KBM-7 (cell line): ENCODE measurements at regions not wholly inside any gene's neighbourhood (a gene's known extent, or its start where the extent isn't known, plus 50 kb on each side); places are given as distances from the start of the nearest gene placed in this dataset.
"Not testable (repeated sequence)": the region's sequence is repeated elsewhere in the genome, so short reads cannot be mapped to it uniquely, and the experiment has no call there.

ENCODE experiments used
- DNase-seq: peaks from one replicate; pipeline ENCODE4 v3.0.0-alpha.2; 2015
- in situ Hi-C: fragments of 300-500 bp; cut with MboI; formaldehyde crosslinking; loops from 2 replicates; pipeline ENCODE4 v1.14.3; 2020; ENCODE audit warnings: low sequenced_read_pairs, low pct_unique_long_range_greater_than_20kb, mixed read lengths

DNA sequence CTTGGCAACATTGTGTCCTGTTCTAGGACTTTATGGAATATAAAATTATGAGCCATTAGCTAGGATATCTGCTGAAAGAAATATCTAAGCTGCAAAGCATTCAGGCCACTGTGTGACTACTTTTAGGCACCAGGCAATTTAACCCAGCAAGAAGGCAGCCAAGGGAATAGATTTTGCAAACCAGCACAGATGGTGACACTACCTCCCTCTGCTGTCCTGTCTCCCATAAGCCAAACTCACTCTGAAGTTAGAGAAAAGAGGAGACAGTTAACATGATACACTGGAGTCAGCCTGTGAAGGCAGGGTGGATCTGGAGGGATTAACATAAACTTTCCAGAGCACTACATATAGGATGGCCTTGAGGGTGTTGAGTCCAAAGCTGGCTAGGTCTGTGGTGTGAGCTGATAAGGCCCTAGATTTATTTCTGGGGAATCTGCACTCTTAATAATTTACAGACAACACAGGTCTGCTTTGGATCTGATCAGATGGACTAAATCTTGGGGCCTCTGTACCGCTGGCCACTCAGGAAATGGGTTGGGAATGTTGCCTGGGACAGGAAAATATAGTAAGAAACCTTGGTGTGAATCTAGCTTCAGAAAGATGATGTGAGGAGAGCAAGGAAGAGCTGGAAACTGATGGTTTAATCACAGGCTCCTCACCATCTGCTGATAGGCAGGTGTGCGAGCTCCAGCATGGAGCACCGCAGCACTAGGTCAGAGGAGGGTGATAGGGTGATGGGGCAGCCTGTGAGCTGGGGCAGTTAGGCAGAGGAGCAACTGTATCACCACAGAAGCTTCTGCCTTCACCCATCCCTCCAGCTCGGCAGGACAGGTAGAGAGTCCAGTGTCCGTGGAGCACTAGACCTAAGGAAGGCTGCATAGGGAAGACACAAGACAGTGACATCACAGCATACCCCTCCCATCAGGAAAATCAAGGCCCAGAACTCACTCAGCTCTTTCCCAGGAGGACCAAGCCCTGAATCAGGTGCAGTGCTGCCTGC lies 229.9 kb upstream of the PRSS1 start:
- DNase-seq = no peak
- in situ Hi-C loops = no loop called here

DNA sequence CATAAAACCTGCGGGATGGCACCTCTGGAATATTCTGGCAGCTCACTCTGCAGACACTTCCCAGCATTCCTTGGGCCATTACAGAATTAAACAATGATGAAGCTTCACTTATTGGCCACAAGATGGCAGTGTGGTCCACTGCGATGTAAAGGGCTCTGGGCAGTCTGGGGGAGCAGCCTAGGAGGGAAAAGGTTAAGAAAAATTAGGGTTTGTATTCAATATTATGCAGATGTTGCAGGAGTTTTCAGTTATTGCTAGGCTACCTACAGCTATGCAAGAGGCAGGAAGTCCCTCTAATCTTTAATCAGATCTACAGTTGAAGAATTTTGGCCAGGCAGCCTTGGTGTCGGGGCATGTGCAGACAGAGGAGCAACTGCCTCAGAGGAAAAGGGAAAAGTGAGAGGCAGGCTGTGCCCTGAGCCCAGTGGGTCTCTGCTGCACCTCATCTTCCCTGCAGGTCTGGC lies 233.2 kb upstream of the PRSS1 start:
- in situ Hi-C loops = no loop called here
- DNase-seq = peak; percentile 50

DNA sequence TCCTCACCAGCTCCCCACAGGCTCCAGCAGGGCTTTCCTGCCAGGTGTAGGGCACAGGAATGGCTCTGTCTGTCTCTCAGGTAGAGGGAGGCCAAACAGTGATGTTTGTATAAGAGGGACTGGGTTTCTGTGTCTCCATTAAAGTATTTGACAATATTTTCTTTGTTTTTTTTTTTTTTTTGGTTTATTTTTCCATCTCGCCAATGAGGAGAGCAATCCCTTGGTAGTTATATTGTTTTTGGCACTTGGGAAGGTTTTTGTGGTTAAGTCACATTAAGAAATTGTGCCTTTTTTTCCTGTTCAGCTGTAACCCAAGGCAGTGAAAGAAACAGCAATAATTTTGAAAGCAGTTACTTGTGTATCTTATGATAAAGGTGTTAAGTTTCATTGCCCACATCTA lies 234.6 kb upstream of the PRSS1 start:
- in situ Hi-C loops, DNase-seq: not testable (repeated sequence)

DNA sequence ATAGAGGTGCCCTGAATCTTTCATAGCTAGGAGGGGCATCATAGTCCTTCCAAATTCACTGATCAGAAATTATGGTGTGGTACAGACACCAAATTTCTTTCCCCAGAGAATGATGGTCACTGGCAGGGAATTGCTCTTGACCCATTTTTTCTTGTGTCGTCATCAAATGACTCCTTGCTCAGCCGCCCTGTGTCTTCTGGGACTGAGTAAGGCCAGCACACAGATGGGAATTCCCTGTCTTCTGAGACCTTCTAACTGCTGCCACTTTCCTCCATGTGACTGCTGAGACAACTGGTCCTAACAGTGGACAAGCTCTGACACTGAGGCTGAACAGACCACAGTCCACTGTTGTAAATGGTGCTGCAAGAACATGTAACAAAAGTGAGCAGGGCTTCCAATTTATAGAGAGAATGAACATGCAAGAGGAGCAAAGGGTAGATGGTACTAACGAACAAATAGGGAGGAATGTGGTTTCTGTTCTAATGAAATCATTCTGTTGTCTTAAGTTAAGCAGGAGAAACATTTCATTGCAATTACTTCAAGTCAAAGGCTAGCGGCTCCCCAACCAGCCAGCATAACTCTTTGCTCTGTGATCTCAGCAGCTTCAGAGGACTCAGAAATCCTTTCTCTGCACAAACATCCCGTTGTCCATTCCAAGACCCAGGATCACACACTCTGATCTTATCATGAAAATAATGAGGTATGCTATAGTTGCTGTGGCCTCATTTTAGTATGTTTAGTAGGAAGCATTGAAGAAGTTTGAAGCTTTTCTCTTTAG lies 235.9 kb upstream of the PRSS1 start:
- in situ Hi-C loops = no loop called here
- DNase-seq = no peak

DNA sequence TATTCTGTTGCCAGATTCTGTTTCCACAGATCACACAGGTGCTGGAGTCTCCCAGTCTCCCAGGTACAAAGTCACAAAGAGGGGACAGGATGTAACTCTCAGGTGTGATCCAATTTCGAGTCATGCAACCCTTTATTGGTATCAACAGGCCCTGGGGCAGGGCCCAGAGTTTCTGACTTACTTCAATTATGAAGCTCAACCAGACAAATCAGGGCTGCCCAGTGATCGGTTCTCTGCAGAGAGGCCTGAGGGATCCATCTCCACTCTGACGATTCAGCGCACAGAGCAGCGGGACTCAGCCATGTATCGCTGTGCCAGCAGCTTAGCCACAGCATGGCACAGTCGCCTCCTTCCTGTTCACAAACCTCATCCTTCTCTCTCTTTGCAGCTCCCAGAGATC lies 237.5 kb upstream of the PRSS1 start:
- in situ Hi-C loops = no loop called here
- no peak for DNase-seq

DNA sequence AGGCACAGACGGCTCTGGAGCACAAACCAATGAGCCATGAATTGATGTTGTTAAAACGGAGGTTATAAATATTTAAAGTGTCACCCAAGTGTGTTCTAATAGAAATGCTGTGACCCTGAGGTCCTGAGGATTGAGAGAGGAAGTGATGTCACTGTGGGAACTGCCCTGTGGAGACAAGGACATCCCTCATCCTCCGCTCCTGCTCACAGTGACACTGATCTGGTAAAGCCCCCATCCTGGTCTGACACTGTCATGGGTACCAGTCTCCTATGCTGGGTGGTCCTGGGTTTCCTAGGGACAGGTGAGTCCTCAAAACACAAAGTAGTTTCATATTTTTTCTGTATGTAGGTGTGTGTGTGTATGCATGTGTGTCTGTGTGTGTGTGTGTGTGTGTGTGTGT lies 237.9 kb upstream of the PRSS1 start:
- no peak for DNase-seq
- in situ Hi-C loops = no loop called here

DNA sequence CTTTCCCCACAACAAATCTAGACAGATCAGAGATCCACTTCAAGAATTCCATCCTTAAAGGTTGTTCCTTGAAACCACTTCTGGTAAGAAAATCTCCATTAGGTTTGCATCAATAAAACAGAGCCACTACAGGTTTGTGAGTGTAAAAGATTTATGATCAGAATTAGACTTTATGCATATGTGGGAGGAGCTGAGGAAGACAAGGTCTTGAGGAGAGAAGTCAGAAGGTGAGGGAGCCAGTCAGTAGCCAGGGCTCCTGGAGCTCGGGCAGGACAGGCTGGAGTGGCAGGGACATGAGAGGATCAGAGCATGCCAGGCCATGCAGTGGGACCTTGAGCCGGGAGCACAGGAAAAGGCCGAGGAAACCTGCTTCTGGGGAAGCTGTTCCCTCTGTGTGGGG lies 240.0 kb upstream of the PRSS1 start:
- in situ Hi-C loops, DNase-seq: not testable (repeated sequence)

DNA sequence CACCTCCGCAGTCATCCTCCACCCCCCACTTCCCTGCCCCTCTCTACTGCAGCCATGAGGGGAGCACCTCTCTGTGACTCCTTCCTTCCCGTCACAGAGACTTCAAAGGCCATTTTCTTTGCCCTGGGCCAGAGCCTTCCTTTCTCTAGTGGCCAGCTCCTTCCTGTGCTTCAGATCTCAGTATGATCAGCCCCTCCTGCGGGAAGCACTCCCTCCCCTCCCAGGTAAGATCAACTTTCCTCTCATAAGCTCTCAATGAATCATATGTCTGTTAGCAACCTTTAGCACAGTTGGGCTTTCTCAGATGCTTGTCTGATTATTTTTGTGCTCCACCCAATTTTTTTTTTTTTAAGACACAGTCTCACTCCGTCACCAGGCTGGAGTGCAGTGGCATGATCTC lies 241.0 kb upstream of the PRSS1 start:
- DNase-seq = no peak
- in situ Hi-C loops = no loop called here

DNA sequence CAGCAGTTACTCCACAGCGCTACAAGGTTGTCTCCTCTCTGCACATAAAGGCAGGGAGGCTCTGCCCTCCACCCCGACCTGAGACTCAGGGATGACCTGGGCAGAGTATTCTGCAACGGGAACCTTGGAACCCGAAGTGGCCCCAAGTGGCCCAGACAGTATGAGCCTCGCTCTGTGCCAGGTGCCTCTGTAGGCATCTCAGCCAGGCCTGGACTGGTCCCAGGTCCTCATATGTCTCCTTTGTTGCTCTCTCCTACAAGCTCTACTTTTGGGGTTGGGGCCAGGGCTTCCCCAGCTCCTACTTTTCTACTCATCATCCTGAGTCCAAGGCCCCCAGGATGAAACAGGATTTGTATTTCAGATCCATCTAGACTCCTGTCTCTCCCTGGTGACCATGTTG lies 241.5 kb upstream of the PRSS1 start:
- DNase-seq = no peak
- in situ Hi-C loops = no loop called here

DNA sequence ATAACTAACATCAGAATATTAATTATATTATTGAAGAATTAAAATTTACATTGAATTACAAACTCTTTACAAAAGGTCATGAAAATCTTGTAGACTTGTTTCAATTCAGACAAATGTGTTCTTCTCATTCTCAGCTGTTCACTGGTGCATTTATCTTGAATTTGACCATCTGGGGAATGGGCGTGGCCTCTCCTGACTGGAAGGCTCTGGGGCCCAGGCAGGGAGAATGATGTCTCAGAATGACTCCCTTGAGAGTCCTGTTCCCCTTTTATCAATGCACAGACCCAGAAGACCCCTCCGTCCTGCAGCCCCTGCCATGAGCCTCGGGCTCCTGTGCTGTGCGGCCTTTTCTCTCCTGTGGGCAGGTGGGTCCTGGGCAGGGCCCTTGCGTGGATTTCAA lies 242.2 kb upstream of the PRSS1 start:
- in situ Hi-C loops, DNase-seq: not testable (repeated sequence)

DNA sequence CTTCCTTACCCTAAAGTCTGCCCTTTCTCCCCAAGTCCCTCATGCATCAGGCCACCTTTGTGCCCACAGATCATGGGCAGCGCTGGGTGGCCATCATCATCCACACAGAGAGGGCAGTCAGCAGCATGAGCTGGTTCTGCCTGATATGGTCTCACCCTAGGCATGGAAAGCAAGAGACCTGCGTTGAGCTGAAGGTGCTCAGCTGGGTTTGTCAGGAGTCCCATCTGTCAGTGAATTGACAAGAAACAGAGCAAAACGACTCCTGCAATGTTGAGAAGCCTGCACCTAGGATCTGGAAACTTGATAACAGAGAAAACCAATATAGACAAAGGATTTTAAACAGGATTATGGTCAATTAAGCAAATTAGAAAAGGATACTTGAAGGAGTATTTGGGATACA lies 242.7 kb upstream of the PRSS1 start:
- in situ Hi-C loops = no loop called here
- DNase-seq = no peak

DNA sequence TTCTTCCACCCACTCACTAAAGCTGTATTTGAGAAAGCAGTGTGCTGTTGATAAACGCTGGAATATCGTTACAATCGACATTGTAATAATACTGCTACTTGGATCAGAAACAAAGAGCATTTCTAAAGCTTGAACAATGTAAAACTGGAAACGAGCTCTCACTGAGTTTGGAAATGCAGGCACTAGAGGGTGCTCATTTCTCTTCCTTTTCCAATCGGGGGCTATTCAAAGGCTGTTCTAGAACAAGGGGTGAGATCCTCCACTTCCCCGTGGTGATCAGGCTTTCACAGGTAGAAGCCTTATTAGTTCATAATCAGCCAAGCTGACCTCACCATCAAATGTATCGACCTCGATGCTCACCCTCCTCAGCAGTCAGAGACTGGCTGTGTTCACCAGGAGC lies 245.3 kb upstream of the PRSS1 start:
- in situ Hi-C loops = not testable (repeated sequence)

DNA sequence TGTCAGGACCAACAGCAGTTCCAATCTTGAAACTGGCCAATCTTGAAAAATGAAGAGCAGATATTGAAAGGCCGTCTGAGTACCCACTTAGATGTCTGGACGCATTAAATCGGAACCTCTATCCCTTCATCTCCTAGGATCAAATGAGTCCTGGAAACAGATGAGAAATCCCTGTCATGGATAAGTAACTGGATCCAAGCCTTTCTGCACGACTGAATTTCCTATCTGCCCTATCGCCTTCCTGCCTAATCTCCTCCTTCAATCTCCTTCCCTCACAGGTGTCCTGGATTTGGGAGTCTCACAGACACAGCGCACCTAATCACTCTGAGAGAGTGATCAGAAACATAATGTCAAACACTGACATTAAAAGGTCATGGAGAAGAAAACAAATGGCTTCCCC lies 245.2 kb upstream of the PRSS58 start:
- no peak for DNase-seq
- in situ Hi-C loops = no loop called here

More for the DNA sequence above, 245.3 kb upstream of the PRSS1 start:
- DNase-seq = not testable (repeated sequence)

DNA sequence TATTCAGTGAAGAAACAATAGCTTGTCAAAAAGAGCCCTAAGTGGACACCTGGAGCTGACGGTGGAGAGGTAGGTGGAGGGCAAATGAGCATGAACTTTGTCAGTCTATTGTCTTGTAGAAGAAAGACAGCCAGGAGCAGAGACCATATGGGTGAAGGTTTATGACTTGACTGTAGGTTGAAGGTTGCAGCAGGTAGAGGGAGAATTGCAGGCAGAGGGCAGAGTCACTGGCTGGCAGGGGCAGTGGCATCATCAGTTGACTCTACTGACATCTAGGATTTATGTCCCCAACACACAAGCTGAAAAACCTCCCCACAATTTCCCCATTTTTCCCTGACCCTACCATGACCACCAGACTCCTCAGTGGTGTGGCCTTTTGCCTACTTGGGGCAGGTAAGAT lies 243.6 kb upstream of the PRSS58 start:
- in situ Hi-C loops = no loop called here
- DNase-seq = no peak

DNA sequence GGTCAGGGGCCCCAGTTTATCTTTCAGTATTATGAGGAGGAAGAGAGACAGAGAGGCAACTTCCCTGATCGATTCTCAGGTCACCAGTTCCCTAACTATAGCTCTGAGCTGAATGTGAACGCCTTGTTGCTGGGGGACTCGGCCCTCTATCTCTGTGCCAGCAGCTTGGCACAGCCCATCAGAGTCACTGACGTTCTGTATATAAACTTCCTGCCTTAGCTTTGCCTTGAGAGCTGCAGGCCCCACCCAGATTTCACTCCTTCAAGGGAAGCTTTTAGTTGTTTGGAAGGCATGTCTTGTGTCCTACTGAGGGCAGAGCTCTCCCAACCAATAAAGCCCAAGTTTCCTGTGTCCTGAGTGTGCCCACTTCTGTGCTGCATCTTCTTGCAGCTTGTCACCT lies 242.5 kb upstream of the PRSS58 start:
- in situ Hi-C loops = no loop called here
- DNase-seq = no peak

DNA sequence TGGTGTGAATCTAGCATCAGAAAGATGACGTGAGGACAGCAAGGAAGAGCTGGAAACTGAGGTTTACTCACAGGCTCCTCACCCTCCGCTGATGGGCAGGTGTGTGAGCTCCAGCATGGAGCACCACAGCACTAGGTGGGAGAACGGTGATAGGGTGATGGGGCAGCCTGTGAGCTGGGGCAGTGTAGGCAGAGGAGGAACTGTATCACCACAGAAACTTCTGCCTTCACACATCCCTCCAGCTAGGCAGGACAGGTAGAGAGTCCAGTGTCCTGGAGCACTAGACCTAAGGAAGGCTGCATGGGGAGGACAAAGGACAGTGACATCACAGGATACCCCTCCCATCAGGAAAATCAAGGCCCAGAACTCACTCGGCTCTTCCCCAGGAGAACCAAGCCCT lies 241.8 kb upstream of the PRSS58 start:
- no peak for DNase-seq
- in situ Hi-C loops = no loop called here

DNA sequence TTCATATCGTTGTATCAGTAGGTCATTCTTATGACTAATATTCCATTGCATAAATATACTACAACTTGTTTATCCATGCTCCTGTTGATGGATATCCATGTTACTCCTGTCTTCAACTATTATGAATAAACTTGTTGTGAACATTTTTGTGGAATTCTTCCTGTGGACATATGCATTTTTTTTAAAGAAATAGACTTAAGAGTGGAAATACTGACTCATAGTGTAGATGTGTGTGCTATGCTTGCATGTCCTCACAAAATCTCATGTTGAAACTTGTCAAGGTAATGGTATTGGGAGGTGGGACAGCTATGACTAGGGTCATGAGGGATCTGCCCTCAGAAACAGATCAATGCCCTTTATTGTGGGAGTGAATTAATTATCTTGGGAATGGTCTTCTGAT lies 240.5 kb upstream of the PRSS58 start:
- no peak for DNase-seq
- in situ Hi-C loops = no loop called here

DNA sequence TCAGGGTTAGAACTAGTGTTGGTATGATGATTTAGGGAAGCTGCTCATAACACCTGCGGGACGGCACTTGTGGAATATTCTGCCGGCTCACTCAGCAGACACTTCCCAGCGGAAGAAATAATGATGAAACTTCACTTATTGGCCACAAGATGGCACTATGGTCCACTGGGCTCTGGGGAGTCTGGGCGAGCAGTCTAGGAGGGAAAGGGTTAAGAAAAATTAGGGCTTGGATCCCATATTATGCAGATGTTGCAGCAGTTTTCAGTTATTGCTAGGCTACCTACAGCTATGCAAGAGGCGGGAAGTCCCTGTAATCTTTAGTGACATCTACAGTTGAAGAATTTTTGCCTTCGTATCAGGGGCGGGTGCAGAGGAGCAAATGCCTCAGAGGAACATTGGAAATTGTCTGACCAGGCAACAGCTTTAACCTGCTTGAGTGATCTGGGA lies 238.7 kb upstream of the PRSS58 start:
- peak; percentile 49 for DNase-seq
- in situ Hi-C loops = no loop called here

DNA sequence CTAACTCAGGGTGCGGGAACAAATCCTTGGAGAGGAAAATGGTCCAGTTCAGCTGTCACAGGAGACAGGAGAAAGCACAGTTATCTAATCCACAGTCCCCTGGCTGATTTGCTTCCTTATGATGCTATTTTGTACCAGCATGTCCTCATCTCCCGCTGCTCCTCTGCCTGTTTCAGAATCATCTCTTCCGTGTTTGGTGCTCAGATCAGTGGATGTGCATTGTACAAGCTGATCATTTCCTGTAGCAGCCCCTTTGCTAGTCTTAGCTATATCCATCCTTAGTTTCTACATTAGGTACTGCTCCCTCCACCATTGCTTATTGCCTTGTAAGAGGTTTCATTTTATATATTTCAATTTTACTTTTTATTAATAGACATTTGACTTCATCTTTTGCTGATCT lies 238.0 kb upstream of the PRSS58 start:
- in situ Hi-C loops, DNase-seq: not testable (repeated sequence)

DNA sequence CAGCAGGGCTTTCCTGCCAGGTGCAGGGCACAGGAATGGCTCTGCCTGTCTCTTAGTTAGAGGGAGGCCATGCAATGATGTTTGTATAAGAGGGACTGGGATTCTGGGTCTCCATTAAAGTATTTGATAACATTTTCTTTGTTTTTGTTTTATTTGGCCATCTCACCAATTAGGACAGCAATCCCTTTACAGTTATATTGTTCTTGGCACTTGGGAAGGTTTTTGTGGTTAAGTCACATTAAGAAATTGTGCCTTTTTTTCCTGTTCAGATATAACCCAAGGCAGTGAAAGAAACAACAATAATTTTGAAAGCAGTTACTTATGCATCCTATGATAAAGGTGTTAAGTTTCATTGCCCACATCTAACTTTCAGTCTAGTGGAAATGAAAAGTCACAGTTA lies 237.4 kb upstream of the PRSS58 start:
- DNase-seq, in situ Hi-C loops: not testable (repeated sequence)
